ENCODE measurements at regions not wholly inside any gene's neighbourhood (a gene's known extent, or its start where the extent isn't known, plus 50 kb on each side); places are given as distances from the start of the nearest gene placed in this dataset.

DNA sequence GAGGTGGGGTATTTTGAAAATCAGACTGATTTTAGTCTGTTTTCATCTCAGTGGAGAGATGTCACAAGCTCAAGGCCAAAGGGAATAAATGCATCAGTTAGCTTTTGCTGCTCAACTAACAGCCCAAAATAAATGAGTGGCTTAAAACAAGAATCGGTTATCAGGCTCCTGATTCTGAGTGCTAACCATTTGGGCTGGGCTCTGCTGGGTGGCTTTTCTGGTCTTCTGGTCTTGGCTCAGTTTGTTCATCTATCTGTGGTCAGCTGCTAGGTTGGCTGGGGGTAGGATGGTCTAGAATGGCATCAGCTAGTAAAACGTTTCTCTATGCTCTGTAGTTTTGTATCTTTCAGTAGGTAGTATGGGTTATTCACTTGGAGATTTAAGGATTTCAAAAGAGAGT is 357.5 kb upstream of the JAG1 start:
- TF ChIP-seq CTCF (conservative IDR thresholded peaks at IDR 0.05; ENCODE audit: control insufficient read depth, insufficient read depth, low read depth, low read length): no peak
- H3K4me3 ChIP-seq (ENCODE audit: control insufficient read depth, low read depth, low read length): no peak overlapping the region
- DNase-seq (ENCODE audit: low read depth): no peak

- H3K4me3 ChIP-seq (ENCODE audit: control insufficient read depth, low read depth, low read length): no peak overlapping the region
- no peak for TF ChIP-seq CTCF (conservative IDR thresholded peaks at IDR 0.05; ENCODE audit: control insufficient read depth, insufficient read depth, low read depth, low read length)
- no peak for DNase-seq (ENCODE audit: low read depth)
Measured at GRCh38 chr20:11032611-11033010, 358.8 kb upstream of the JAG1 start.

- H3K4me3 ChIP-seq (ENCODE audit: control insufficient read depth, low read depth, low read length): no peak overlapping the region
- no peak for TF ChIP-seq CTCF (conservative IDR thresholded peaks at IDR 0.05; ENCODE audit: control insufficient read depth, insufficient read depth, low read depth, low read length)
- DNase-seq (ENCODE audit: low read depth): no peak
Measured at GRCh38 chr20:11034025-11034424, 360.2 kb upstream of the JAG1 start.

GRCh38 chr20:11035211-11035610 is 361.4 kb upstream of the JAG1 start:
- TF ChIP-seq CTCF (conservative IDR thresholded peaks at IDR 0.05; ENCODE audit: control insufficient read depth, insufficient read depth, low read depth, low read length): no peak
- H3K4me3 ChIP-seq (ENCODE audit: control insufficient read depth, low read depth, low read length): no peak overlapping the region
- no peak for DNase-seq (ENCODE audit: low read depth)

- DNase-seq (ENCODE audit: low read depth): peak; percentile 0
- TF ChIP-seq CTCF (conservative IDR thresholded peaks at IDR 0.05; ENCODE audit: control insufficient read depth, insufficient read depth, low read depth, low read length): no peak
- H3K4me3 ChIP-seq (ENCODE audit: control insufficient read depth, low read depth, low read length): no peak overlapping the region
Measured at GRCh38 chr20:11041396-11041795, 367.6 kb upstream of the JAG1 start.

DNA sequence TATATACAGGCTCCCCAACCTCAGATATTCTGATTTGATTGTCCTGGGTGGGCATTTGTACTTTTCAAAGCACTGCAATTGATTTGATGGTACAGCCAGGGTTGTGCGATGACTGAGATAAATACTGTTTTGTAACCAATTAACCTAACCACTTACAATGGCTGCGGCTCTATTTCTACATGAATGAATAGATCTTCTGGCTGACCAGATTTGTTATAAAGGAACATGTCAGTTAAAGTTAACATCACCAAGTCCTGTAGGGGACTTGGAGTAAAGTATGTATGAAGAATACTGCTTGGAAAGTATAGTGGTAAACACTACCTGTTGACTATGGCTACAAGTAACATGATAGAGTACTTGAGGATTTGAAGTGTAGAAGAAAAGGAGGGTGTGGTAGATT is 369.2 kb upstream of the JAG1 start:
- no peak for DNase-seq (ENCODE audit: low read depth)
- no peak for TF ChIP-seq CTCF (conservative IDR thresholded peaks at IDR 0.05; ENCODE audit: control insufficient read depth, insufficient read depth, low read depth, low read length)
- no peak overlapping the region for H3K4me3 ChIP-seq (ENCODE audit: control insufficient read depth, low read depth, low read length)

- H3K4me3 ChIP-seq (ENCODE audit: control insufficient read depth, low read depth, low read length): no peak overlapping the region
- no peak for DNase-seq (ENCODE audit: low read depth)
- no peak for TF ChIP-seq CTCF (conservative IDR thresholded peaks at IDR 0.05; ENCODE audit: control insufficient read depth, insufficient read depth, low read depth, low read length)
Measured at GRCh38 chr20:11044561-11044960, 370.8 kb upstream of the JAG1 start.

All from fibroblast of mammary gland (primary cell).